ENCODE measurements at regions not wholly inside any gene's neighbourhood (a gene's known extent, or its start where the extent isn't known, plus 50 kb on each side); places are given as distances from the start of the nearest gene placed in this dataset.

- no peak overlapping the region for H3K4me2 ChIP-seq (ENCODE audit: insufficient read depth, low read length, poor library complexity, severe bottlenecking)
- no peak overlapping the region for H3K9ac ChIP-seq (ENCODE audit: low read depth, low read length, poor library complexity)
- H3K79me1 ChIP-seq (ENCODE audit: low read depth, low read length) = no peaks in the 10 kb centered on the region
- H3K9me3 ChIP-seq (replicated peaks in 1 of 2; ENCODE audit: control insufficient read depth in 2 of 2, insufficient read depth in 1 of 2, low read depth in 1 of 2, low read length in 2 of 2) = no peaks in the 10 kb centered on the region
- WGBS, 2 donors (ENCODE audit: extremely low coverage in 2 of 2, insufficient read length in 2 of 2, insufficient replicate concordance in 1 of 2) = no CpG with 5 or more reads among the region's 5 CpGs
- no peak overlapping the region for H2BK5ac ChIP-seq (ENCODE audit: low read length)
- peak overlapping the region; percentile 16 for H2BK15ac ChIP-seq (ENCODE audit: low read length)
- no peak overlapping the region for H3K4ac ChIP-seq (ENCODE audit: low read length)
- DNase-seq (ENCODE audit: low spot score) = no peak
- H2BK120ac ChIP-seq (ENCODE audit: low read depth, low read length) = no peak overlapping the region
- no peak overlapping the region for H2AK5ac ChIP-seq (ENCODE audit: low read depth, low read length)
- H2AFZ ChIP-seq (ENCODE audit: low read length) = no peak overlapping the region
- H3K27ac ChIP-seq (replicated peaks; ENCODE audit: low read length) = no peak overlapping the region
- no peaks in the 10 kb centered on the region for H3K27me3 ChIP-seq (ENCODE audit: control insufficient read depth in 3 of 3, insufficient read depth in 3 of 3, low read depth in 1 of 3, low read length in 3 of 3)
- no peak overlapping the region for H2BK12ac ChIP-seq (ENCODE audit: low read length)
- H3K36me3 ChIP-seq (replicated peaks in 1 of 2; ENCODE audit: control insufficient read depth in 2 of 2, insufficient read depth in 2 of 2, low read length in 2 of 2) = no peaks in the 10 kb centered on the region
- no peak overlapping the region for H4K91ac ChIP-seq (ENCODE audit: low read depth, low read length, poor library complexity)
- no peak overlapping the region for H3K4me3 ChIP-seq (ENCODE audit: low read length in 2 of 2)
- H3K14ac ChIP-seq (ENCODE audit: low read length) = no peak overlapping the region
- peaks cover 30 to 38% of the 10 kb centered on the region in 2 donors for H3K4me1 ChIP-seq (ENCODE audit: control insufficient read depth in 2 of 2, insufficient read depth in 1 of 2, low read depth in 1 of 2, low read length in 2 of 2)
- no peak overlapping the region for H3K23ac ChIP-seq (ENCODE audit: low read depth, low read length, poor library complexity)
- no peak overlapping the region for H4K8ac ChIP-seq (ENCODE audit: low read depth, low read length)
- H3K18ac ChIP-seq (ENCODE audit: low read length) = no peak overlapping the region
These were observed 370.6 kb downstream of the RPS24 start for GRCh38 chr10:78404296-78404695.

- Histone ChIP-seq H3K14ac (ENCODE audit: low read length) (no peak overlapping the region), H3K9me3 (replicated peaks in 1 of 2; ENCODE audit: control insufficient read depth in 2 of 2, insufficient read depth in 1 of 2, low read depth in 1 of 2, low read length in 2 of 2) (no peaks in the 10 kb centered on the region), H2BK5ac (ENCODE audit: low read length) (no peak overlapping the region), H3K4me2 (ENCODE audit: insufficient read depth, low read length, poor library complexity, severe bottlenecking) (no peak overlapping the region), H2AK5ac (ENCODE audit: low read depth, low read length) (no peak overlapping the region), H3K27ac (replicated peaks; ENCODE audit: low read length) (no peak overlapping the region), H3K23ac (ENCODE audit: low read depth, low read length, poor library complexity) (no peak overlapping the region), H3K27me3 (ENCODE audit: control insufficient read depth in 3 of 3, insufficient read depth in 3 of 3, low read depth in 1 of 3, low read length in 3 of 3) (no peaks in the 10 kb centered on the region), H3K4me3 (ENCODE audit: low read length in 2 of 2) (no peak overlapping the region), H3K18ac (ENCODE audit: low read length) (no peak overlapping the region), H3K36me3 (replicated peaks in 1 of 2; ENCODE audit: control insufficient read depth in 2 of 2, insufficient read depth in 2 of 2, low read length in 2 of 2) (no peaks in the 10 kb centered on the region), H2BK15ac (ENCODE audit: low read length) (no peak overlapping the region), H3K4me1 (ENCODE audit: control insufficient read depth in 2 of 2, insufficient read depth in 1 of 2, low read depth in 1 of 2, low read length in 2 of 2) (peaks cover 30 to 38% of the 10 kb centered on the region in 2 donors), H2AFZ (ENCODE audit: low read length) (no peak overlapping the region), H2BK120ac (ENCODE audit: low read depth, low read length) (no peak overlapping the region), H3K79me1 (ENCODE audit: low read depth, low read length) (no peaks in the 10 kb centered on the region), H2BK12ac (ENCODE audit: low read length) (no peak overlapping the region), H3K9ac (ENCODE audit: low read depth, low read length, poor library complexity) (no peak overlapping the region), H4K91ac (ENCODE audit: low read depth, low read length, poor library complexity) (no peak overlapping the region), H4K8ac (ENCODE audit: low read depth, low read length) (no peak overlapping the region), H3K4ac (ENCODE audit: low read length) (no peak overlapping the region)
- no CpG with 5 or more reads among the region's 5 CpGs for WGBS, 2 donors (ENCODE audit: extremely low coverage in 2 of 2, insufficient read length in 2 of 2, insufficient replicate concordance in 1 of 2)
- DNase-seq (ENCODE audit: low spot score) = no peak
These were observed 371.6 kb downstream of the RPS24 start for GRCh38 chr10:78405231-78405630.

GRCh38 chr10:78405736-78406135 is 372.1 kb downstream of the RPS24 start:
- Histone ChIP-seq H3K9ac (ENCODE audit: low read depth, low read length, poor library complexity) (no peak overlapping the region), H3K9me3 (replicated peaks in 1 of 2; ENCODE audit: control insufficient read depth in 2 of 2, insufficient read depth in 1 of 2, low read depth in 1 of 2, low read length in 2 of 2) (no peaks in the 10 kb centered on the region), H4K91ac (ENCODE audit: low read depth, low read length, poor library complexity) (no peak overlapping the region), H3K4me2 (ENCODE audit: insufficient read depth, low read length, poor library complexity, severe bottlenecking) (no peak overlapping the region), H3K4ac (ENCODE audit: low read length) (no peak overlapping the region), H3K4me1 (ENCODE audit: control insufficient read depth in 2 of 2, insufficient read depth in 1 of 2, low read depth in 1 of 2, low read length in 2 of 2) (peaks cover 30 to 38% of the 10 kb centered on the region in 2 donors), H3K36me3 (replicated peaks in 1 of 2; ENCODE audit: control insufficient read depth in 2 of 2, insufficient read depth in 2 of 2, low read length in 2 of 2) (no peaks in the 10 kb centered on the region), H2BK5ac (ENCODE audit: low read length) (no peak overlapping the region), H2AK5ac (ENCODE audit: low read depth, low read length) (no peak overlapping the region), H2BK120ac (ENCODE audit: low read depth, low read length) (peak overlapping the region; percentile 14), H3K27me3 (ENCODE audit: control insufficient read depth in 3 of 3, insufficient read depth in 3 of 3, low read depth in 1 of 3, low read length in 3 of 3) (no peaks in the 10 kb centered on the region), H3K27ac (replicated peaks; ENCODE audit: low read length) (no peak overlapping the region), H3K23ac (ENCODE audit: low read depth, low read length, poor library complexity) (no peak overlapping the region), H2BK15ac (ENCODE audit: low read length) (peak overlapping the region; percentile 29), H3K79me1 (ENCODE audit: low read depth, low read length) (no peaks in the 10 kb centered on the region), H2BK12ac (ENCODE audit: low read length) (no peak overlapping the region), H3K4me3 (ENCODE audit: low read length in 2 of 2) (no peak overlapping the region), H3K18ac (ENCODE audit: low read length) (no peak overlapping the region), H4K8ac (ENCODE audit: low read depth, low read length) (no peak overlapping the region), H3K14ac (ENCODE audit: low read length) (no peak overlapping the region), H2AFZ (ENCODE audit: low read length) (no peak overlapping the region)
- WGBS, 2 donors (ENCODE audit: extremely low coverage in 2 of 2, insufficient read length in 2 of 2, insufficient replicate concordance in 1 of 2) = no CpG with 5 or more reads among the region's 6 CpGs
- no peak for DNase-seq (ENCODE audit: low spot score)

- Histone ChIP-seq H2BK5ac (ENCODE audit: low read length) (peak overlapping the region; percentile 71), H3K27ac (replicated peaks; ENCODE audit: low read length) (peak overlapping the region; percentile 71), H3K36me3 (replicated peaks in 1 of 2; ENCODE audit: control insufficient read depth in 2 of 2, insufficient read depth in 2 of 2, low read length in 2 of 2) (no peaks in the 10 kb centered on the region), H4K91ac (ENCODE audit: low read depth, low read length, poor library complexity) (no peak overlapping the region), H3K27me3 (ENCODE audit: control insufficient read depth in 3 of 3, insufficient read depth in 3 of 3, low read depth in 1 of 3, low read length in 3 of 3) (no peaks in the 10 kb centered on the region), H3K4ac (ENCODE audit: low read length) (no peak overlapping the region), H3K18ac (ENCODE audit: low read length) (peak overlapping the region; percentile 16), H3K23ac (ENCODE audit: low read depth, low read length, poor library complexity) (no peak overlapping the region), H2BK120ac (ENCODE audit: low read depth, low read length) (no peak overlapping the region), H2AFZ (ENCODE audit: low read length) (peak overlapping the region; percentile 85), H3K4me2 (ENCODE audit: insufficient read depth, low read length, poor library complexity, severe bottlenecking) (peak overlapping the region; percentile 92), H2BK15ac (ENCODE audit: low read length) (peak overlapping the region; percentile 20), H3K14ac (ENCODE audit: low read length) (no peak overlapping the region), H3K9me3 (replicated peaks in 1 of 2; ENCODE audit: control insufficient read depth in 2 of 2, insufficient read depth in 1 of 2, low read depth in 1 of 2, low read length in 2 of 2) (no peaks in the 10 kb centered on the region), H2AK5ac (ENCODE audit: low read depth, low read length) (peak overlapping the region; percentile 1), H3K4me3 (ENCODE audit: low read length in 2 of 2) (peak overlapping the region; percentile 42 to 75), H2BK12ac (ENCODE audit: low read length) (no peak overlapping the region), H4K8ac (ENCODE audit: low read depth, low read length) (no peak overlapping the region), H3K4me1 (ENCODE audit: control insufficient read depth in 2 of 2, insufficient read depth in 1 of 2, low read depth in 1 of 2, low read length in 2 of 2) (peaks cover 28 to 33% of the 10 kb centered on the region in 2 donors), H3K9ac (ENCODE audit: low read depth, low read length, poor library complexity) (peak overlapping the region; percentile 65), H3K79me1 (ENCODE audit: low read depth, low read length) (no peaks in the 10 kb centered on the region)
- DNase-seq (ENCODE audit: low spot score) = no peak
- no CpG with 5 or more reads among the region's 10 CpGs for WGBS, 2 donors (ENCODE audit: extremely low coverage in 2 of 2, insufficient read length in 2 of 2, insufficient replicate concordance in 1 of 2)
These were observed 373.0 kb downstream of the RPS24 start for GRCh38 chr10:78406648-78407008.

Data from neuronal stem cell (in vitro differentiated cells).